CD4-positive, alpha-beta T cell treated with Interleukin-6 for 4 hours (primary cell): ENCODE measurements at regions not wholly inside any gene's neighbourhood (a gene's known extent, or its start where the extent isn't known, plus 50 kb on each side); places are given as distances from the start of the nearest gene placed in this dataset.
"Not testable (repeated sequence)": the region's sequence is repeated elsewhere in the genome, so short reads cannot be mapped to it uniquely, and the experiment has no call there.

Experiments used
- DNase-seq: peaks from one replicate; pipeline ENCODE4 v3.0.0-alpha.2; 2020; ENCODE audit warnings: mixed read lengths

- DNase-seq, result no peak
These were observed 90.3 kb upstream of the MAML3 start for GRCh38 chr4:140244328-140244727.

- DNase-seq, result peak; percentile 45
These were observed 89.3 kb upstream of the MAML3 start for GRCh38 chr4:140243278-140243753.

- DNase-seq, result peak; percentile 30
These were observed 88.6 kb upstream of the MAML3 start for GRCh38 chr4:140242357-140243277.

GRCh38 chr4:140240237-140240636 is 86.3 kb upstream of the MAML3 start:
- DNase-seq, result no peak

GRCh38 chr4:140239311-140239710 is 85.3 kb upstream of the MAML3 start:
- DNase-seq, result no peak

GRCh38 chr4:140238351-140239056 is 84.5 kb upstream of the MAML3 start:
- no peak for DNase-seq

GRCh38 chr4:140237616-140238350 is 83.8 kb upstream of the MAML3 start:
- no peak for DNase-seq

GRCh38 chr4:140236654-140237169 is 82.7 kb upstream of the MAML3 start:
- DNase-seq, result no peak

GRCh38 chr4:140234697-140235060 is 80.7 kb upstream of the MAML3 start:
- DNase-seq, result no peak

- DNase-seq, result no peak
These were observed 80.1 kb upstream of the MAML3 start for GRCh38 chr4:140233791-140234696.

GRCh38 chr4:140229881-140230280 is 75.9 kb upstream of the MAML3 start:
- no peak for DNase-seq

- no peak for DNase-seq
These were observed 73.3 kb upstream of the MAML3 start for GRCh38 chr4:140227286-140227685.

- no peak for DNase-seq
These were observed 69.2 kb upstream of the MAML3 start for GRCh38 chr4:140223056-140223810.

- DNase-seq, result no peak
These were observed 68.2 kb upstream of the MAML3 start for GRCh38 chr4:140222171-140222570.

GRCh38 chr4:140220058-140220457 is 66.1 kb upstream of the MAML3 start:
- no peak for DNase-seq

GRCh38 chr4:140219567-140219966 is 65.6 kb upstream of the MAML3 start:
- DNase-seq, result no peak

- not testable (repeated sequence) for DNase-seq
These were observed 65.1 kb upstream of the MAML3 start for GRCh38 chr4:140219070-140219469.

GRCh38 chr4:140213749-140214148 is 59.8 kb upstream of the MAML3 start:
- no peak for DNase-seq

- DNase-seq, result no peak
These were observed 59.1 kb upstream of the MAML3 start for GRCh38 chr4:140213116-140213515.

GRCh38 chr4:140212646-140213045 is 58.7 kb upstream of the MAML3 start:
- DNase-seq, result no peak

- no peak for DNase-seq
These were observed 58.2 kb upstream of the MAML3 start for GRCh38 chr4:140212194-140212593.
